ENCODE measurements at regions not wholly inside any gene's neighbourhood (a gene's known extent, or its start where the extent isn't known, plus 50 kb on each side); places are given as distances from the start of the nearest gene placed in this dataset.

DNA sequence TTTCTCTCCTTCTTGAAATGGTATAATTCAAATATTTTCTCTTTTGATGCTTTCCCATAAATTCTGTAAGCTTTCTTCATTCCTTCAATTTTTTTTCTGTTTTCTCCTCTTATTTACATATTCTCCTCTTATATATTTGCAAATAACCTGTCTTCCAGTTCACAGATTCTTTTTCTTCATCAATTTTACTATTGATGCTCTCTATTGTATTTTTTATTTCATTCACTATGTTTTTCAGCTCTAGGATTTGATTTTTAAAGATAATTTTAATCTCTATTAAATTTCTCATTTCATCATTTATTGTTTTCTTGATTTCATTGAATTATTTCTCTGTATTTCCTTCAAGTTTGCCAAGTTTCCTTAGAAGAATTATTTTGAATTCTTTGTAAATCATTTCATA, 54.0 kb upstream of the PRPS1L1 start:
- DNase-seq, result no peak

- no peak for DNase-seq
These were observed 54.5 kb upstream of the PRPS1L1 start for GRCh38 chr7:18082169-18082568.

GRCh38 chr7:18086165-18087025, 58.7 kb upstream of the PRPS1L1 start:
- DNase-seq, result peak; percentile 40

DNA sequence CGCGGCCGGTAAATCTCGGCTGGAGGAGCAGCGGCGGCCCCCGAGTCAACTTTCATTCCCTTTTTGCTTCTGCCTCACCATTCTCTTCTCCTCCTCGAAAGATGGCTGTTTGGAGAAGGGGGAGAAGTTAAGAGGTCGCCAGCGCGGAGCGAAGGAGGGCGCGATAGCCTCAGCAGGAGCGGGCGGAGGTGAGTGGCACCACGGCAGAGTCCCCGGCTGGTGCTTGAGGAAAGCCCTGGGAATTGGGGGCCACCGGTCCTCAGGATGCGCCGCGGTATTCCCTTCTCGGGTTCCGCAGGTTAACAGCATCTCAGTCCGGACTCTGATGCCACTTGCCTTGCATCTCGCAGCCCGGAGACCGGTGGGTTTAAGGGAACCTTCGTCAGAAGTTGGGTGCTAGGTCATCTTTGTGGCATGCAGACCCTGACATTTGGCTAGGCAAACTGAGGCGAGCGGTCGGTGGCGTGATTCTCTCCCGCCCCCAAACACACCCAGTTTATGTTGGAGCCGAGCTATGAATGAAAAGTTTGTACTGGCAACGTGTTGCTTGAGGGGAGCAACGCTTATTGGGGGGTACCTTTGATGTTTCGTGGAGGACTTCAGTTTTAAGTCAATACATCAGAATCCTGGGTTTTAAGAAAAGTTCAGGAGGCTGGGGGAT, 59.5 kb upstream of the PRPS1L1 start:
- DNase-seq, result no peak

DNA sequence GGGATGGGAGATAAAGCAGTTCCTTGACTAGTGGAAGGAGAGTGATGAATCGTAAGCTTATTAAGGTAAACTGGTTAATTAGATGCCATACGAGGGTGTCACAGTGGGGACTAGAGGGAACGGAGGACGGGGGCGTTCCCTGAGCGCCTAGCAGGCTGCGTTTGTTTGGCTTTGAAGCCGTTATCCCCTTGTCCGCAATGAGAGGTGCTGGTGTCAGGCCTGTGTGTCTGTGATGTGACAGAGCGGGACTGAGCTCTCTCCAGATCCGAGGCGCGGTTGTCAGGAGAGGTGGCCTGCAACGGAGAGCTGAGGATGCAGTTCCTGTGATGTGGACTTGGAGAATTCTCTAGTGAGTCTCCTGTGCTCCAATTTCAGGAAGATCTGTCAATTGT, 60.0 kb upstream of the PRPS1L1 start:
- DNase-seq, result no peak

DNA sequence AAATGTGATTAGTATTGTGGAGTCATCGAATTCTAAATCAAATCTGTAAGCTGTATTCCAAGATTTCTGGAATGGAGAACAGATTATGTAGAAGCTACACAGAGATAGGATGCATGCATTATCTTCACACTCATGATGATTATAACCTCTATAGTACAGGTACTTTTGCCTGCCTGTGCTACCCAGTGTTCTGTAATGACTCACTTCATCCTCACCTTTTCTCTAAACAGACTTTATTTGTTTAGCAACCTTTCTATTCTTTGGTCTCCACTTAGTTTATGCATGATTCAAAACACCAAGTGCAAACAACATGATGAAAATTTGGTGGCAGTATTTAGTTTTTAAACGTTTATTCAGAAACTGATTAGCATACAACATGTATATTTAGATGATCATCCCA, 68.4 kb upstream of the PRPS1L1 start:
- DNase-seq, result no peak

DNA sequence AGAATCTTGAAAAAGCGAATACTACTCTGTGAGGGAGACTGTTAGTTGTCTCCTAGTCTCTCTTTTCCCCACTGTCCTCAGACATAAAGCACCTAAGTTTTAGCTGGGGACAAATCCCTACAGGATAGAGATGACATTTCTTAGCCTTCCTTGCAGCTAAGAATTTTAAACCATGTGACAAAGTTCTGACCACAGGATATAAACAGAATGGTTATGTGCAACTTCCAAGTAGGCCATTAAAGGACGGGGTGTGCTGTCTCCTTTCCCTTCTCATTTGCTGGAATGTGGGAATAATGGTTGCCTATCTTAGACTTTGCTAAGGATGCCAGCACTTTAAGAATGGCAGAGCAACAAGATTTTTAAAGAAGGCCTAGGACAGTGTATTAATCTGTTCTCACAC, 74.9 kb upstream of the PRPS1L1 start:
- no peak for DNase-seq

DNA sequence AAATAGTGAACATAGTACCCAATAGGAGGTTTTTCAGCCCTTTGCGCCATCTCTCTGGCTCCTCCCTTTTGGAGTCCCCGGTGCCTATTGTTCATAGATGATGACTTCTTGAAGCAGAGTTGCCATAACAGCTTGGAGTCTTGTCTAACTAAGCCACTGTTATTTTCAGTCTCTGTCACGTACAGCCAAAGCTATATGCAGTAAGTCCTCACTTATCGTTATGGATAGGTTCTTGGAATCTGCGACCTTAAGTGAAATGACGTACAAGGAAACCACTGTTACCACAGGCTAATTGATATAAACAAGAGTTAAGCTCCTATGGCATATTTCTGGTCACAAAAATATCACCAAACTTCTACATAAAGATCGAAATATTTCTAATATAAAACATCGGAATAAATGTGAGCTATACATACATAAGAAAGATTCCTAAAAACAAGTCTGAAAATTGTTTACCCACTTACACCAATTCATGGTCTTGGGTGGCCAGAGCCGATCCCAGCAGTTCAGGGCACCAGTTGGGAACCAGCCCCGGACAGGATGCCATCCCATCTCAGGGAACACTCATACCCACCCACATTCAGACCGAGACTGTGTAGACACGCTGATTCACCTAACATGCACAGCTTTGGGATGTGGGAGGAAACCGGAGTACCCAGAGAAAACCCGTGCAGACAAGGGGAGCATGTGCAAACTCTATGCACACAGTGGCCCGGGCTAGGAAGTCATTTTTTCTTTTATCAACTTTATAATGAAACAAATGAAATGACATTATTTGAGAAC, 76.0 kb upstream of the PRPS1L1 start:
- DNase-seq, result no peak

DNA sequence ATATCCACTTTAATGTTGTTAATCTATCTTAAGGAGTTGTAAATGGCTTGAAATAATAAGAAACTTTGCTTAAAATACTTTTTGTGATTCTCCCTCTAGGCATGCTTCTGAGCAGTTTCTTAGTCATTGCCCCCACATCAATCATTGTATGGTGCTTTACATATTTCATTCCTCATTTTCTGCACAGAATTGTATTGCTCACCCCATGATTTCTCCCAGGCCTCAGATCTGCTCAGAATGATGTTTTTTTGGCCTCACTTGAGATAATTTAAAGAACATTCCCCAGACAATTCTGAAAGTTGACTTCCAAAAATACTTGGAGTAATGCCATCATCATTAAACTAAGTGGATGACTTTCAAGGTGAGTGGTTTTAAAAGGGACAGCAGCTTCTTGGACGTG, 82.1 kb upstream of the PRPS1L1 start:
- peak; percentile 74 for DNase-seq

- peak; percentile 54 for DNase-seq
These were observed 89.0 kb upstream of the PRPS1L1 start for GRCh38 chr7:18116661-18117060.

DNA sequence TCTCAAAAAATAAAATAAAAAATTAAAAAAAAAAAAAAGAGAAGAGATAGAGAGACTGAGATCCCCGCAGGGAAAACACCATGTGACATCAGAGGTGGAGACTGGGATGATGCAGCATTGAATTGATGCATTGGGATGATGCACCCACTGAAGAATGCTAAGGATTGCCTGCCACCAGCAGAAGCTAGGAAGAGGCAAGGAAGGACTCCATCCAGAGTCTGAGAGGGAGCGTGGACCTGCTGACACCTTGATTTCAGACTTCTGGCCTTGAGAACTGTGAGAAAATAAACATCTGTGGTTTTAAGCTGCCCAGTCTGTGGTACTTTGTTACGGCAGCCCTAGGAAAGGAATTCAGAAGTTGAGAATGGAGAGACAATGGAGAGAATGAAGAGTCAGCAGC, 89.8 kb upstream of the PRPS1L1 start:
- DNase-seq, result peak; percentile 74

GRCh38 chr7:18119985-18120384, 92.3 kb upstream of the PRPS1L1 start:
- peak; percentile 50 for DNase-seq

DNA sequence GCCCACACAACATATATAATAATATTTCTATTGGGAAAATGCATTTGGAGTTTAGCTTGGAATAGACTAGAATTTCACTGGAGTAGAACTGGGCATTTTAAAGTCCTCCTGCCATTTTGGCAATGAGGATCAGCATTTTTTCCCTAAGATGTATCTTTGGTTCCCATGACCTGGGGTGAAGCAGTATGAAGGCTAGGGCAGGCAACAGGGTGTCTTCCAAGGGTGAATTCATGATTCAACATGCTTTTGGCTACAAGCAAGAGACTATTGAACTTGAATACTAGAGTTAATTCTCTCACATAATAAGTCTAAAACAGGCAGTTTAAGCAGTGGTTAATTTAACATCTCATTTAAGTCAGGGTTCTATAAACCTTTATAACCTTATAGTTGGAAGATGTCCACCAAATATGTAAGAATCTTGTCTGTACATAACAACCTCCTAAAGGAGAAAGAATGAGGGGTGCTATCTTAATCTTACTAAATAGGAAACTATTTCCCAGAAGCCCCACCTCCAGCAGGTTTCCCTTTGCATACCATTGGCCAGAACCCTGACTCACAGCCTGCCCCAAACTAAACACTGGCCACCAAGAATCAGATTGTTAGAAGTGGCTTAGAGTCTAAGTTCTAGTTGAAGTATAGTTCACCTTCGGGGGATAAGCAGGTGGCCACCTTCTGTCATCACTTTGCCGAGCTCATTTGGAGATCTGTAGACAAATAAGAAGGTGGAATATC, 96.0 kb upstream of the PRPS1L1 start:
- peak; percentile 12 for DNase-seq

GRCh38 chr7:18125476-18125875, 97.8 kb upstream of the PRPS1L1 start:
- DNase-seq, result peak; percentile 84

DNA sequence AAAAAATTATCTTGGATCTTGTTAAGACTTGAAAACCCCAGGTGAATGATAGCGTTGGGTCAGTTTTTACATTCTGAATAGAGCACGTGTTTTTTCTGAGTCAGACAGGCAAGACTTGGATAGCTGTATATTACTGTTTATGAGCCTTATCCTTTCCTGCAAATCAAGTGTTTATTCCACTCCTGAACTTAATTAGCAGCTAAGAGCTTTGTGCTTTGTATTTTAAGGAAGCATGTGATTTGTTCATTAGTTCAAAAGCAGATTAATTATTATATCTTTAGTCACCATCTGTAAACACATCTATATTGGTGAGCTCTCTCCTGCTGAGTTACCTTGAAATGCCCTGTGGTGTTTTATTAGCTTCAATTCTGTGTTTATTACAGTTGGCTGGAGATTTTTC, 98.6 kb upstream of the PRPS1L1 start:
- no peak for DNase-seq

DNA sequence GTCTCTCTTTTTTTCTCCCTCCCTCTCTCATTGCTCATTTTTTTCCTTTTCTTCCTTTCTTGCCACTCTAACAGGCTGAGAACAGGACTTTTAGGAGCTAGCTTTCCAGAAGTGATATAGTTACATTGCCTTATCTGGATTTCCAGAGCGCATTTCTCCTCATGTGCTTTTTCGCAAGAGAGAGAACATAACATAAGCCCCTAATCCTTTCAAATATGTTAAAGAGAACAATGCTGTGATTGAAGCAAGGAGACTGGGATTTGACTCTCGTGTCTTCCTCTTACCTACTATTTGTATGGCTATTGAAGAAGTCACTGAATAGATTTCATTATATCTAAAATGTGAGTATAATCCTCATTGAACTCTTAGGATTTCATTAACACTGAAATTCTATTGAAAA, 101.2 kb upstream of the PRPS1L1 start:
- no peak for DNase-seq

DNA sequence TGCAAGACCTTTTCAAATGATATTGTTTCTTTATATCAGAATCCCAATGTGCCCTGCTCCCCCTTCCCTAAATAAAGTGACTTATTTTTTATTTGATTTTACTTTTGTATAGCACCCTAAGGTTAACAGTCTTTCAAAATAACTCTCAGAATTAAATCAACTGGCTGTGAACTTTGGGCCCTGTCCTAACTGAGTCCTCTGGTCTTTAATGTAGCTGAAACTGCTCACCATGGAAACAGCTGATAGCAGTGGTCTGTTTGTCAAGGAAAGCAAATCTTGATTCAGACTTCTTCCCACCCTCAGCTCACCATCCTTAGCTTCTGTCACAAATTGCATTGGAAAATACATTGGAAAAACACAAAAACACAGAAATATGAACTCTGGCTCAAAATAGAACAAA, 105.2 kb upstream of the PRPS1L1 start:
- DNase-seq, result no peak

GRCh38 chr7:18133921-18134320, 106.3 kb upstream of the PRPS1L1 start:
- DNase-seq, result no peak

DNA sequence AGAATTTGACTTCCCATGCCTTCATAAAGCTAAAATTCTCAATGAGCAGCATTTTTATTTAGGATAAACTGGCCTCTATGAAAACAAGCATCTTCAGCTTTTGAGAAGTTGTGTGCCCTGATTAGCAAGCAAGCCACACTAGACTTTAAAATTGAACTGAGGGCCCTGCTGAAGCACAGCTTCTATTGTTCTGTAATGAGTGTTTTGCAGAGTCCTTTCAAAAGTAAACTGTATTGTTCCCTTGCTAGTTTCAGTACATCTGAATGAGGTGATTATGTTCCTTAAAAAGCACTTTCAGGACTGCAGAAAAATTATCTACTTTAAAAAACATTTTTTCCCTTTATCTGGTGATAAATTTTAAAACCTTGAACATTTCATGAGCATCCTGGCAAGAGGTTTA, 113.3 kb upstream of the PRPS1L1 start:
- DNase-seq, result no peak

DNA sequence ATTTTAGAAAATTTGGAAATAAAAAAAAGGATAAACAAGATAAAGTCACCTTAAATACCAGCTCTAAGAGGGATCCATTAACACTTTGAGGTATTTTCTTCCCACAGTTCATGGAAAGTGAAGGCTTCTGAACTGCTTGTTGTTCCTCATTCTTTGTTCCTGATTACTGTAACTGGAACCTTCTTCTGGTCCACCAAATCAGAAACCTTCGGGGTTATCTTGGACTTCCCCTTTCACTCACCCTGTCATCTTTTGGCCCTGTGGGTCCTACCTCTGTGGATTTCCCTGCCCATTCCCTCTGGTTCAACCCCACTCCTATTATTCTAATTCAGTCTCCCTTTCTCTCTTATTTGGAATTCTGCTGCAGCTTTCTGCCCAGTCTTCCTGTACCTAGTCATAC, 116.5 kb upstream of the PRPS1L1 start:
- no peak for DNase-seq

- DNase-seq, result no peak
These were observed 117.5 kb upstream of the PRPS1L1 start for GRCh38 chr7:18145160-18145559.

- DNase-seq, result peak; percentile 8
These were observed 123.8 kb upstream of the PRPS1L1 start for GRCh38 chr7:18151422-18151821.

Data from fibroblast of skin of scalp (primary cell).